RCC 7860 (cell line): ENCODE measurements at regions not wholly inside any gene's neighbourhood (a gene's known extent, or its start where the extent isn't known, plus 50 kb on each side); places are given as distances from the start of the nearest gene placed in this dataset.

Experiments
- DNase-seq: peaks from one replicate; pipeline ENCODE4 v3.0.0-alpha.2; 2015; ENCODE audit warnings: low spot score
- FAIRE-seq: peaks from 2 replicates; lab custom pipeline; 2012; peaks lifted over from hg19 to GRCh38; lab: Jason Lieb, UNC

GRCh38 chr11:26076233-26076990, 255.5 kb upstream of the ANO3 start:
- DNase-seq (no peak), FAIRE-seq (no peak)

- DNase-seq (no peak), FAIRE-seq (no peak)
Measured at GRCh38 chr11:26078231-26078821, 253.6 kb upstream of the ANO3 start.

DNA sequence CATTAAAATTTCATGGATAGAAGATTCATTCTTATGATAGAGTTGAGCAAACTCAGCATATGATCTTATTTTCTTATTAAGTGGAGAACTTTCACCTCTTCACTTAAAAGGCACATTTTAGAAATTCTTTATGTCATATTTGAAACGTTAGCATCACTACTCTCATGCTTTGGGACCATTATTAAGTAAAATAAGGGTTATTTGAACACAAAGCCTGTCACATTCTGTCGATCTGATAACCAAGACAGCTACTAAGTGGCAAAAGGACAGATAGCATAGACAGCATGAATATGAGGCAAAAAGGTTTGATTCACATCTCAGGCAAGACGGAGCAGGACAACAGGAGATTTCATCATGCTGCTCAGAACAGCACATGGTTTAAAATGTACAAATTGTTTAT, 247.6 kb upstream of the ANO3 start:
- FAIRE-seq (no peak), DNase-seq (no peak)

- FAIRE-seq (no peak), DNase-seq (no peak)
Measured at GRCh38 chr11:26086028-26086427, 245.9 kb upstream of the ANO3 start.

- no peak for FAIRE-seq
Measured at GRCh38 chr11:26087120-26087935, 244.6 kb upstream of the ANO3 start.

DNA sequence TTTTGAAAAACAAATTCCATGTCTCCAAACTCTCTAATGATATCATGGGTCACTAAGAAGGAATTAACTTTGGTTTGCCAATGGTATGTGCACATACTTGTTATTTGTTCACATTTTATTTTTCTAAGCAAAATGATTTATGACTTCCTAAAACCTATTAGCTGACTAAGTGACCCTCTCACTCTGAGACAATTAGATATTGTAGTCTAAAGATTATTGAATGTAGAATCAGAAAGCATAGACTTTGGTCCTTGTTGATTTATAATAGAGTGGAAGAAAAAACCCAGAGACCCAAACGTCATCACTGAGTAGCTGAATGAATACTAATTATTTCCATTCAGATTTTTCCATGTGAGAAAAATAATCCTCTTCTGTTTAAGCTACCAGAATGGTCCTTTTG, 243.5 kb upstream of the ANO3 start:
- FAIRE-seq: no peak

More at GRCh38 chr11:26087120-26087935, 244.6 kb upstream of the ANO3 start:
- no peak for DNase-seq

DNA sequence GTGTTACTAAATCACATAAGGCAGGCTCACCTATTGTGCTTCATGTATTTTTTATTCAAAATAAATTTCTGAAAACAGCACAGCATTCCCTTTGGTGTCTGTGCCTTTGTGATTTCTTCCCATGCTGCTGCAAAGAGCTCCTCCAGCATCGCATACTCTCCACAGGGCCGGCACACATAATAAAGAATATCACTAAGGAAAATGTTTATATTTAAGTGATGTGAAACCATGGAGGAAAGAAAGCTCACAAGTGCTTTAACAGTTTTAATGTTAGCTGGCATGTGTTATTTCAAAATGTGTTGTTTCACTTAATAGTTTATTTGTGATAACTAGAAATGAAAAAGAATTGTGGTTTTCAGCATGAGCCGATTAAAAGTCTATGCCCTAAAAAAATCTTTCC, 241.3 kb upstream of the ANO3 start:
- FAIRE-seq (no peak), DNase-seq (no peak)

More for the DNA sequence above, 243.5 kb upstream of the ANO3 start:
- DNase-seq: no peak

GRCh38 chr11:26093206-26093605, 238.7 kb upstream of the ANO3 start:
- DNase-seq (no peak), FAIRE-seq (no peak)

- DNase-seq: no peak
- no peak for FAIRE-seq
Measured at GRCh38 chr11:26095340-26095739, 236.6 kb upstream of the ANO3 start.

- no peak for DNase-seq
- no peak for FAIRE-seq
Measured at GRCh38 chr11:26096451-26096850, 235.5 kb upstream of the ANO3 start.

- no peak for FAIRE-seq
Measured at GRCh38 chr11:26102325-26102724, 229.6 kb upstream of the ANO3 start.

DNA sequence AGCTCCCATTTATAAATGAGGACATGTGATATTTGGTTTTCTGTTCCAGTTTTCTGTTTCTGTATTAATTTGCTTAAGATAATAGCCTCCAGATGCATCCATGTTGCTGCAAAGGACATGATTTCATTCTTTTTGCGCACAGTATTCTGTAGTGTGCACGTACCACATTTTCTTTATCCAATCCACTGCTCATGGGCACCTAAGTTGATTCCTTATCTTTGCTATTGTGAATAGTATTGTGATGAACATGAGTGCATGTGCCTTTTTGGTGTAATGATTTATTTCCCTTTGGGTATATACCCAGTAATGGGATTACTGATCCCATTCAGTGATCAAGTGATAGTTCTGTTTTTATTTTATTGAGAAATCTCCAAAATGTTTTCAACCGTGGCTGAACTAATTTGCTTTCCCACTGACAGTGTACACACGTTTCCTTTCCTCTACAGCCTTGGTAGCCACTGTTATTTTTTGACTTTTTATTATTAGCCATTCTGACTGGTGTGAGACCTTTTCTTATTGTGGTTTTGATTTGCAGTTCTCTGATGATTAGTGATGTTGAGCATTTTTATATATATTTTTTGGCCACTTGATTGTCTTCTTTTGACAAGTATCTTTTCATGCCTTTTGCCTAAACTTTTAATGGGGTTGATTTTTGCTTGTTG, 226.0 kb upstream of the ANO3 start:
- FAIRE-seq (no peak), DNase-seq (no peak)

More at GRCh38 chr11:26102325-26102724, 229.6 kb upstream of the ANO3 start:
- no peak for DNase-seq

DNA sequence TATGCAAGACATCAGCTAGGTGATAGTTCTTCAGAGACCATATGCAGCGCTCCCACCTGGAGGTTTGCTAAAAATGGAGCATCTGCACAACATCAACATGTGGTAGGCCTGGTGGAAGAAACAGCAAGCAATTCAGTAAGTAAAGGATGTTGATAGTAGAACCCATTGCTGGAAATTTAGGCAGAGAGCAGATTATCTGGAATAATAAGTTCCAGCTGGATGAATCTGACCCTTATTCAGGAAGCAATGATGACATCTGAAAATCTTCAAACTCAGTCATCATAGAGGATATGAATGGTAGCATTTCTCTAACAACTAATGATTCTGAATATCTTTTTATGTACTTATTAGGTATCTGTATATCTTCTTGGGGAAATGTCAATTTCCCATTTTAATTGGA, 225.2 kb upstream of the ANO3 start:
- DNase-seq: no peak
- FAIRE-seq: no peak

- FAIRE-seq: no peak
Measured at GRCh38 chr11:26109658-26110368, 222.1 kb upstream of the ANO3 start.

DNA sequence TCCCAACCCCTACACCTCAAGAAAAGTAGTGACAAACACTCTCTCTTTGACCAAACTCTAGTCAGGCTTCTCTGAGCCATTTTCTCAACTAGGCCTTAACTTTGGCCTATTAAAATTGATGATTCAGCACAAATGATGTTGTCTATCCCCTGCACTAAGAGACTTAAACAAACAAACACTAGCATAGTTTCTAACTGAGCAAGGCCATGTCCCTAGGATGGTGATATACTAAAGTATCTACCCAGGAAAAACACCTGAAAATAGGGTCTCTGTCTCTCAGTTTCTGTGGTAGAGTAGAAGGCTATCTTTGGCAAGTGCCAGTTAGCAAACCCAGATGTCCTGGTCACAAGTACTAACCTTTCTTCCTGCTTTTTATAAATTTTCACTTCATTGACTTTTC, 219.7 kb upstream of the ANO3 start:
- DNase-seq (no peak), FAIRE-seq (no peak)

More at GRCh38 chr11:26109658-26110368, 222.1 kb upstream of the ANO3 start:
- no peak for DNase-seq

DNA sequence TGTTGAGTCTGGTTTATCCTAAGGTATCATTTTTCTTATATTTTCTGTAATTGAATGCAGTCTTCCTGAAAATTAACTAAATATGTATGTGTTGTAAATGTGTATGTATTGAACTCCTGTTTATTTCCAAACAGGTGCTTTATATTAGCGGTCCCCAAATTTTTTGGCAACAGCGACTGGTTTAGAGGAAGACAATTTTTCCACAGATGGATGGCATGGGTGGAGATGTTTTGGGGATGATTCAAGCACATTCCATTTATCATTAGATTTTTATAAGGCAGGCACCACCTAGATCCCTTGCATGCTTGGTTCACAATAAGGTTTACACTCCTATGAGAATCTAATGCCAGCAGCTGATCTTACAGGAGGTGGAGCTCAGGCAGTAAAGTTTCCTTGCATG, 210.5 kb upstream of the ANO3 start:
- no peak for DNase-seq
- FAIRE-seq: no peak

GRCh38 chr11:26126741-26127140, 205.2 kb upstream of the ANO3 start:
- FAIRE-seq: no peak
- DNase-seq: no peak

DNA sequence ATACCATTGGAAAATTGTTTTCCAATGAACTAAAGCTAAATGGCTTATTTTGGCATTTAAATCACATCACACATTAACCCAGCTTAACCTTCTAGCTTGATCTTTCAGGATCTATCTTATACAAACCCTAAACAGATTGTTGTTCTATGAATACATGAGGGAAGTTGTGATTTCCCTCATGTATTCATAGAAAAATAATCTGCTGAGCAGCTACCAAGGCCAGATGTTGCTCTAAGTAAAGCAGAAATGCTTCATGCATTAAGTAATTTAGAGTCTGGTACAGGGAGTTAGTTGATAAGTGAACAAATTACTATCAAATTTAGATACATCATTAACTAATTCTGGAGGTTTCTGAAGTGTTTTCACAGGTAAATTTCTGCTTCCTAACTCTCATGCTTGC, 204.6 kb upstream of the ANO3 start:
- FAIRE-seq: no peak
- no peak for DNase-seq

DNA sequence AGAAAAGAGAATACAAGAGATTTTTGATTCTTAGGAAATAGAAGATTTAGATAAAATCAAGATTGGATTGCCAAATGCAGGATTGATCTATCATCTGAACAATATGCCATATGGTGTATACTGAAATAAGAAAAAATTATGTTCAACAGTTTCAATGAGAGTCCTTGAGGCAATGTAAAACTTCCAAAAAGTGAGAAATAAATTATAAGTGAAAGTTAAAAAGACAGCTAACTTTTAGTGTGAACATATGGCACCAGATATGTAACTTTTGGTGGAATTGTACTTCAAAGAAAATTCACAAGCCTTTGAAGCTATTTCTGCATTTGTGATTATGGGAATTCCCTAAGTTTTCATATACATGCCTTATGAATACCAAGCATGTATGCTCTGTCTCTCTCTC, 200.5 kb upstream of the ANO3 start:
- FAIRE-seq (no peak), DNase-seq (no peak)

- DNase-seq (no peak), FAIRE-seq (no peak)
Measured at GRCh38 chr11:26134053-26134452, 197.9 kb upstream of the ANO3 start.
